Adrenal gland (tissue), 9 donors: ENCODE measurements at regions not wholly inside any gene's neighbourhood (a gene's known extent, or its start where the extent isn't known, plus 50 kb on each side); places are given as distances from the start of the nearest gene placed in this dataset.

Experiments
- DNase-seq, 7 donors: peaks; one replicate each; pipeline ENCODE4 v3.0.0-alpha.2; 2019 to 2020
- H3K27ac ChIP-seq, 5 donors: fragments of 200-600 bp; sonication (generic) in 4 of 5; 1 replicate in 3 of 5; 2 replicates in 2 of 5; pipeline versions ENCODE4 v1.5.1 to v1.8.0; 2016 to 2020; ENCODE audit warnings: mild to moderate bottlenecking in 1 of 5
- H3K27me3 ChIP-seq: fragments of 200-600 bp; 2 replicates; pipeline ENCODE4 v1.8.0; 2021
- H3K36me3 ChIP-seq, 2 donors: fragments of 200-600 bp; replicated peaks in 1 of 2; 1 replicate in 1 of 2; 2 replicates in 1 of 2; pipeline versions ENCODE4 v1.5.1 to v1.8.0; 2018 to 2022
- H3K4me1 ChIP-seq, 2 donors: fragments of 200-600 bp; replicated peaks in 1 of 2; 1 replicate in 1 of 2; 2 replicates in 1 of 2; pipeline versions ENCODE4 v1.5.1 to v1.8.0; 2018 to 2021
- H3K4me3 ChIP-seq, 4 donors: fragments of 200-600 bp; sonication (generic) in 3 of 4; one replicate each; pipeline ENCODE4 v1.5.1; 2016 to 2018
- H3K9me3 ChIP-seq, 3 donors: fragments of 200-600 bp; sonication (generic) in 1 of 3; replicated peaks in 1 of 3; 1 replicate in 2 of 3; 2 replicates in 1 of 3; pipeline versions ENCODE4 v1.5.1 to v1.8.0; 2016 to 2021
- POLR2A ChIP-seq, 2 donors: fragments of 450-650 bp; IDR thresholded peaks; one replicate each; pipeline ENCODE4 v1.6.1; 2017; ENCODE audit warnings: antibody characterized with exemption in 2 of 2, mild to moderate bottlenecking in 2 of 2, moderate library complexity in 1 of 2
- WGBS, 4 donors: extraction: QIAGEN DNeasy Blood & Tissue Kit in 2 of 4; methylation state at CpG; one replicate each; pipeline versions ENCODE4 v1.1.5 to v1.1.7; 2013 to 2017; 5-methylcytosine and 5-hydroxymethylcytosine counted together
- intact Hi-C, 2 donors: fragments of 100-400 bp; cut with DNase I; formaldehyde crosslinking; loops; one replicate each; pipeline versions ENCODE4 v1.14.1 to v1.15.0; 2022 to 2023
- TF ChIP-seq, protein P1 (sequence below), 6 experiments: fragments of 450-650 bp in 4 of 6; fragments of 200-600 bp in 2 of 6; sonication (generic) in 1 of 6; IDR thresholded peaks; 1 replicate in 5 of 6; 2 replicates in 1 of 6; pipeline versions ENCODE4 v1.5.1 to v1.8.0; 2016 to 2021; ENCODE audit warnings: antibody characterized with exemption in 6 of 6, mild to moderate bottlenecking in 2 of 6, moderate library complexity in 1 of 6
- donor health status: healthy with polysubstance abuse.
- donor health status: Bipolar disorder and iron deficiency.
- donor health status: DM: yes; HTN: yes; CAD: no.
- donor health status: DM: no; HTN: no; CAD: no.
- donor health status: DM: no; HTN: no; CAD: no.

DNA sequence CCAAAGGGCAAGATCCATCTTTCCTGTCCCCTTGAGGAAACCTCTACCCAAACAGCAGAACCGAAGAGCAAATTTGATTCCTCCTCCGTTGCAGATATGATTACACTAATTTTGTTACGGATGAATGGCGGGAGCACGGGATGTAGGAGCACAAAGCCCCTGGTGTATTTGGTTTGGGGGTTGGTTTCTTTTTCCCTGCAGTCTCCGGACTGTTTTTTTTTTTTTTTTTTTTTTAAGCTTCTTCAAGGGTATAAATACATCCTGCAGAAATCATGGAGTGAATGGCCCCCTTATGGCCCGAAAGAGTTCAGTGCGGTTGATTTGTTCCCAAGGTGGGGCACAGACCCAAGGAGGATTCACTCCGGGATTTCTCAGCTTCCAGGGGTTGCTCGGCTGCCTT, 135.3 kb upstream of the SH3BP4 start:
- no peak overlapping the region for H3K27ac ChIP-seq
- no peaks in the 10 kb centered on the region for H3K27me3 ChIP-seq
- no peaks in the 10 kb centered on the region for H3K4me1 ChIP-seq
- 72 to 80% (median 76%) methylated on average over 10 of the region's 10 CpGs for WGBS, 4 donors
- no peak overlapping the region for H3K4me3 ChIP-seq
- no peaks in the 10 kb centered on the region for H3K9me3 ChIP-seq
- no peak for DNase-seq
- no peaks in the 10 kb centered on the region for H3K36me3 ChIP-seq
- intact Hi-C loops, result no loop called here
- TF ChIP-seq, protein P1, sequence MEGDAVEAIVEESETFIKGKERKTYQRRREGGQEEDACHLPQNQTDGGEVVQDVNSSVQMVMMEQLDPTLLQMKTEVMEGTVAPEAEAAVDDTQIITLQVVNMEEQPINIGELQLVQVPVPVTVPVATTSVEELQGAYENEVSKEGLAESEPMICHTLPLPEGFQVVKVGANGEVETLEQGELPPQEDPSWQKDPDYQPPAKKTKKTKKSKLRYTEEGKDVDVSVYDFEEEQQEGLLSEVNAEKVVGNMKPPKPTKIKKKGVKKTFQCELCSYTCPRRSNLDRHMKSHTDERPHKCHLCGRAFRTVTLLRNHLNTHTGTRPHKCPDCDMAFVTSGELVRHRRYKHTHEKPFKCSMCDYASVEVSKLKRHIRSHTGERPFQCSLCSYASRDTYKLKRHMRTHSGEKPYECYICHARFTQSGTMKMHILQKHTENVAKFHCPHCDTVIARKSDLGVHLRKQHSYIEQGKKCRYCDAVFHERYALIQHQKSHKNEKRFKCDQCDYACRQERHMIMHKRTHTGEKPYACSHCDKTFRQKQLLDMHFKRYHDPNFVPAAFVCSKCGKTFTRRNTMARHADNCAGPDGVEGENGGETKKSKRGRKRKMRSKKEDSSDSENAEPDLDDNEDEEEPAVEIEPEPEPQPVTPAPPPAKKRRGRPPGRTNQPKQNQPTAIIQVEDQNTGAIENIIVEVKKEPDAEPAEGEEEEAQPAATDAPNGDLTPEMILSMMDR (IDR thresholded peaks at IDR 0.05), result no peak
- TF ChIP-seq POLR2A (IDR thresholded peaks at IDR 0.05), result no peak

DNA sequence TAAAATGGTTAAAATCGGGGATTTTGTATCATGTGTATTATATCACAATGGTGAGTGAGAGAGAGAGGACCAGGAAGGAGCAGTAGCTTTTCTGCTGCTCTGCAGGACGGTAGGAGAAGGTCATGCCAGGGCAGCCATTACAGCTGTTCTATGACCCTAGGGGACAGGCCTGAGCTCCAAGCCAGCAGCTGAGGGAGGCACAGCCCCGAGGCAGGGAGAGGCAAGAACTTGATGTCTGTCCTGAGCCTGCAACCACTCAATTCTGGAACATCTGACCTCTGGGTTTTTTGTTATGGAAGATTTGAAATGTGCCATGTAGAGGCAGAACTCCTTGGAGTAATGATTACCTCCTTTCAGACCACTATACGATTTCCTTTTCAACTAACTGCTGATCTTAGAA, 135.8 kb upstream of the SH3BP4 start:
- TF ChIP-seq, protein P1 (IDR thresholded peaks at IDR 0.05), result no peak
- TF ChIP-seq POLR2A (IDR thresholded peaks at IDR 0.05), result no peak
- 72 to 74% (median 74%) methylated on average over 4 of the region's 4 CpGs for WGBS, 4 donors
- Histone ChIP-seq H3K27ac (no peak overlapping the region), H3K36me3 (no peaks in the 10 kb centered on the region), H3K9me3 (no peaks in the 10 kb centered on the region), H3K27me3 (no peaks in the 10 kb centered on the region), H3K4me3 (no peak overlapping the region), H3K4me1 (no peaks in the 10 kb centered on the region)
- intact Hi-C loops, result no loop called here
- DNase-seq, result no peak

DNA sequence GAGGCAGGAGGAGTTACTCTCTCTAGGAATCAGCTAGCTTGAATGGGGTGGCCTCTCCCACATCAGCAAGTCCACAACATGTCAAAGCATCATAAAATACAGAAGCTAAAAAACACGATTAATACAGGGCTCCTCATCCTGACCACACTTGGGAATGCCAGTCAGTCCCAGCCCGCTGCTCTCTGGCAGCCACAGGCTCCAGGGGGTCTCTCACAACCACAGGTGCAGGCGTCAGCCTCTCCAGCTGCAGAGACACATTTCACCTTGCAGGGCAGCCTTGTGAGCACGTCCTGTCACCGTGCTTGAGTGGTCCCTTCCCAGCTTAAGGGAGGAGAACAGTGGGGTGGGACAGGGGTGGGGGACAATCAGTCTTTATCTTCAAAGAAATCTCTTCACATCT, 137.4 kb upstream of the SH3BP4 start:
- WGBS, 4 donors, result 80 to 91% (median 87%) methylated on average over 5 of the region's 5 CpGs
- Histone ChIP-seq H3K9me3 (no peaks in the 10 kb centered on the region), H3K4me1 (no peaks in the 10 kb centered on the region), H3K27me3 (no peaks in the 10 kb centered on the region), H3K36me3 (no peaks in the 10 kb centered on the region), H3K27ac (no peak overlapping the region), H3K4me3 (no peak overlapping the region)
- no peak for DNase-seq
- TF ChIP-seq, protein P1 (IDR thresholded peaks at IDR 0.05), result no peak
- no peak for TF ChIP-seq POLR2A (IDR thresholded peaks at IDR 0.05)
- intact Hi-C loops, result no loop called here

DNA sequence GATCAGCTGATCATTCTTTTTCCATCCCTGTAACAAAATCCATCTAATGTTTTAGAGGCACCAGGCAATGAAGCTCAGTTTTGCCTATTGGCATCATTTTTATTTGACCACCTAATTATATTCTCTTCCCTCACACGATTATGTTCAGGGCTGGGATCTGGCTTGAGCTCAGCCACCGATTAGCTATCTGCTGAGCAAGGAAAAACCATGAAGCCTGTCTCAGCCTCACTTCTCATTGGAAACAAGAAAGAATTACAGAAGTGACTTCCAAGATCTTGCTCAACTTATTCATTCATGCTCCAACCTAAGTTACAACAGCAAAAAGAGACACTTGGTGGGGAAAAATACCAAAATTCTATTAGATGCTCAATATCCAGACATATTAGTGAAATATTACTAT, 139.0 kb upstream of the SH3BP4 start:
- Histone ChIP-seq H3K27ac (no peak overlapping the region), H3K9me3 (no peaks in the 10 kb centered on the region), H3K27me3 (no peaks in the 10 kb centered on the region), H3K36me3 (no peaks in the 10 kb centered on the region), H3K4me3 (no peak overlapping the region), H3K4me1 (no peaks in the 10 kb centered on the region)
- TF ChIP-seq, protein P1 (IDR thresholded peaks at IDR 0.05), result no peak
- TF ChIP-seq POLR2A (IDR thresholded peaks at IDR 0.05), result no peak
- DNase-seq, result no peak
- intact Hi-C loops, result no loop called here
- 57 to 76% (median 66%) methylated on average over 2 of the region's 2 CpGs for WGBS, 4 donors
